K562 (cell line): ENCODE measurements at regions not wholly inside any gene's neighbourhood (a gene's known extent, or its start where the extent isn't known, plus 50 kb on each side); places are given as distances from the start of the nearest gene placed in this dataset.

Experiments
- ATAC-seq: fragments of 200-7000 bp; cut with Tn5 transposase; 3 replicates; pipeline ENCODE4 v1.9.1; 2020; ENCODE audit warnings: moderate library complexity
- BruUV-seq: library from RNA; stranded (reverse); fragments of 400-500 nt; replicated peaks from 2 replicates; lab custom pipeline; 2021; lab: Mats Ljungman, UMichigan
- CTCF ChIA-PET: fragments of 300-600 bp; formaldehyde crosslinking; extraction: SDS; loops from one replicate; lab custom pipeline; 2021; ENCODE audit warnings: low intra/inter-chr PET ratio; lab: Yijun Ruan, JAX
- POLR2A ChIA-PET: fragments of 300-600, 350-650 bp; sonication (Branson Sonifier 250); formaldehyde crosslinking; extraction: SDS; loops from one replicate; lab custom pipeline; 2021; ENCODE audit warnings: antibody characterized with exemption, inconsistent platforms; lab: Yijun Ruan, JAX
- DNase-seq, 4 experiments: peaks; one replicate each; pipeline versions ENCODE4 v3.0.0 to v3.0.0-alpha.2; 2011 to 2018; ENCODE audit warnings: low spot score in 3 of 4, mixed read lengths in 3 of 4; ENCODE audit errors: extremely low read depth in 1 of 4
- FAIRE-seq: peaks from 2 replicates; lab custom pipeline; 2011; peaks lifted over from hg19 to GRCh38; lab: Jason Lieb, UNC
- H2AFZ ChIP-seq: 2 replicates; pipeline ENCODE4 v1.6.0; 2011; ENCODE audit warnings: low read depth, low read length, control low read depth, inconsistent platforms
- H3K27ac ChIP-seq: fragments of 200-600 bp; 3 replicates; pipeline ENCODE4 v1.8.0; 2011; ENCODE audit warnings: low read depth, mild to moderate bottlenecking, control low read depth, inconsistent platforms, low read length, moderate library complexity, mixed read lengths; ENCODE audit errors: extremely low read depth
- H3K27me3 ChIP-seq, 2 experiments: fragments of 300-600 bp in 1 of 2; 2 replicates in 1 of 2; 3 replicates in 1 of 2; pipeline versions ENCODE4 v1.6.0 to v1.8.0; 2011; ENCODE audit warnings: inconsistent platforms in 2 of 2, low read length in 2 of 2, mild to moderate bottlenecking in 1 of 2, mixed read lengths in 1 of 2, moderate library complexity in 1 of 2; ENCODE audit not compliant: control insufficient read depth in 2 of 2, insufficient read depth in 2 of 2
- H3K36me3 ChIP-seq: fragments of 300-600 bp; 3 replicates; pipeline ENCODE4 v1.8.0; 2011; ENCODE audit warnings: mild to moderate bottlenecking, low read length, inconsistent platforms; ENCODE audit not compliant: control insufficient read depth, insufficient read depth
- H3K4me1 ChIP-seq, 2 experiments: fragments of 200-600 bp in 1 of 2; replicated peaks in 1 of 2; 2 replicates in 1 of 2; 3 replicates in 1 of 2; pipeline versions ENCODE4 v1.5.1 to v1.8.0; 2011; ENCODE audit warnings: inconsistent platforms in 2 of 2, low read length in 2 of 2, mild to moderate bottlenecking in 1 of 2, mixed read lengths in 1 of 2, moderate library complexity in 1 of 2; ENCODE audit not compliant: control insufficient read depth in 2 of 2, insufficient read depth in 2 of 2
- H3K4me2 ChIP-seq: 2 replicates; pipeline ENCODE4 v1.6.1; 2011; ENCODE audit warnings: low read length, control low read depth, inconsistent platforms, mixed read lengths; ENCODE audit not compliant: insufficient read depth
- H3K4me3 ChIP-seq: fragments of 200-600 bp; sonication (generic), shearing (Covaris generic); 2 replicates; pipeline ENCODE4 v1.5.1; 2016; ENCODE audit warnings: control low read depth, inconsistent platforms
- H3K79me2 ChIP-seq: fragments of 200-600 bp; 3 replicates; pipeline ENCODE4 v1.8.0; 2011; ENCODE audit warnings: low read length, inconsistent platforms; ENCODE audit not compliant: control insufficient read depth, insufficient read depth
- H3K9ac ChIP-seq, 2 experiments: 2 replicates each; pipeline versions ENCODE4 v1.6.0 to v1.6.1; 2011; ENCODE audit warnings: low read depth in 2 of 2, low read length in 2 of 2, control low read depth in 1 of 2, inconsistent platforms in 1 of 2, mild to moderate bottlenecking in 1 of 2, mixed read lengths in 1 of 2; ENCODE audit not compliant: insufficient read depth in 1 of 2
- H3K9me1 ChIP-seq: one replicate; pipeline ENCODE4 v1.6.0; 2011; ENCODE audit warnings: inconsistent platforms, mild to moderate bottlenecking, low read length, moderate library complexity; ENCODE audit not compliant: control insufficient read depth, insufficient read depth
- H3K9me3 ChIP-seq: replicated peaks from 2 replicates; pipeline ENCODE4 v1.5.1; 2011; ENCODE audit warnings: low read depth, low read length, inconsistent platforms; ENCODE audit not compliant: control insufficient read depth, insufficient read depth
- H4K20me1 ChIP-seq: replicated peaks from 2 replicates; pipeline ENCODE4 v1.6.1; 2011; ENCODE audit warnings: low read length, inconsistent platforms, mixed read lengths; ENCODE audit not compliant: control insufficient read depth, insufficient read depth
- FOXM1 ChIP-seq, 2 experiments: fragments of 450-650 bp in 1 of 2; sonication (generic) in 1 of 2; formaldehyde crosslinking in 1 of 2; IDR thresholded peaks; 2 replicates each; pipeline versions ENCODE4 v1.6.1 to v1.9.0; 2017 to 2022; ENCODE audit warnings: low read depth in 2 of 2, mild to moderate bottlenecking in 2 of 2, missing genetic modification reagents in 1 of 2, moderate library complexity in 1 of 2
- PYGO2 ChIP-seq: fragments of 450-650 bp; IDR thresholded peaks from 2 replicates; pipeline ENCODE4 v1.6.1; 2016; ENCODE audit warnings: mild to moderate bottlenecking, missing genetic modification characterization, moderate library complexity, missing compliant biosample characterization
- TOE1 ChIP-seq, 2 experiments: fragments of 450-650 bp in 1 of 2; sonication (generic) in 1 of 2; formaldehyde crosslinking in 1 of 2; IDR thresholded peaks; 2 replicates each; pipeline versions ENCODE4 v1.7.1 to v1.8.0; 2016 to 2022; ENCODE audit warnings: borderline replicate concordance in 2 of 2, mild to moderate bottlenecking in 2 of 2, antibody characterized with exemption in 1 of 2, inconsistent platforms in 1 of 2, low read depth in 1 of 2, missing genetic modification reagents in 1 of 2, moderate library complexity in 1 of 2
- WGBS: fragments of 100-300 bp; shearing (Covaris generic); methylation state at CpG from one replicate; pipeline ENCODE4 v1.1.6; 2016; ENCODE audit warnings: low coverage, mixed read lengths; ENCODE audit not compliant: insufficient coverage; ENCODE audit errors: missing lambda C conversion rate; 5-methylcytosine and 5-hydroxymethylcytosine counted together
- in situ Hi-C: fragments of 300-500 bp; cut with MboI; formaldehyde crosslinking; loops from 4 replicates; pipeline ENCODE4 v1.15.0; 2018; ENCODE audit warnings: inconsistent platforms, mixed read lengths
- intact Hi-C: fragments of 100-400 bp; cut with micrococcal nuclease; formaldehyde crosslinking; loops from 2 replicates; pipeline ENCODE4 v1.14.2; 2022
- TF ChIP-seq, protein P1 (sequence below), 2 experiments: fragments of 450-650 bp; IDR thresholded peaks; 2 replicates each; pipeline ENCODE4 v1.6.1; 2016

GRCh38 chr2:78145997-78146722 is 624.0 kb upstream of the LRRTM4 start:
- intact Hi-C loops: no loop called here
- no peak for DNase-seq
- in situ Hi-C loops: no loop called here
- no peaks in the 10 kb centered on the region for H3K27me3 ChIP-seq
- no peak overlapping the region for H3K9ac ChIP-seq
- no peak overlapping the region for H3K27ac ChIP-seq
- no peaks in the 10 kb centered on the region for H4K20me1 ChIP-seq
- WGBS: 19% methylated on average over 6 of the region's 9 CpGs
- TF ChIP-seq, protein P1, sequence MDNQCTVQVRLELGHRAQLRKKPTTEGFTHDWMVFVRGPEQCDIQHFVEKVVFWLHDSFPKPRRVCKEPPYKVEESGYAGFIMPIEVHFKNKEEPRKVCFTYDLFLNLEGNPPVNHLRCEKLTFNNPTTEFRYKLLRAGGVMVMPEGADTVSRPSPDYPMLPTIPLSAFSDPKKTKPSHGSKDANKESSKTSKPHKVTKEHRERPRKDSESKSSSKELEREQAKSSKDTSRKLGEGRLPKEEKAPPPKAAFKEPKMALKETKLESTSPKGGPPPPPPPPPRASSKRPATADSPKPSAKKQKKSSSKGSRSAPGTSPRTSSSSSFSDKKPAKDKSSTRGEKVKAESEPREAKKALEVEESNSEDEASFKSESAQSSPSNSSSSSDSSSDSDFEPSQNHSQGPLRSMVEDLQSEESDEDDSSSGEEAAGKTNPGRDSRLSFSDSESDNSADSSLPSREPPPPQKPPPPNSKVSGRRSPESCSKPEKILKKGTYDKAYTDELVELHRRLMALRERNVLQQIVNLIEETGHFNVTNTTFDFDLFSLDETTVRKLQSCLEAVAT (IDR thresholded peaks at IDR 0.05): no peak
- TF ChIP-seq, all 486 proteins: peak for 0
- no peak overlapping the region for H2AFZ ChIP-seq
- H3K4me1 ChIP-seq: no peaks in the 10 kb centered on the region
- no peak overlapping the region for H3K4me2 ChIP-seq
- no peaks in the 10 kb centered on the region for H3K79me2 ChIP-seq
- ChIA-PET CTCF (no interaction called here), POLR2A (no interaction called here)
- no TSS peak for BruUV-seq
- H3K9me3 ChIP-seq: no peaks in the 10 kb centered on the region
- FAIRE-seq: no peak
- H3K4me3 ChIP-seq: no peak overlapping the region
- no peak for ATAC-seq
- H3K9me1 ChIP-seq: no peaks in the 10 kb centered on the region
- no peaks in the 10 kb centered on the region; the same call in 2 of the 3 replicates for H3K36me3 ChIP-seq

DNA sequence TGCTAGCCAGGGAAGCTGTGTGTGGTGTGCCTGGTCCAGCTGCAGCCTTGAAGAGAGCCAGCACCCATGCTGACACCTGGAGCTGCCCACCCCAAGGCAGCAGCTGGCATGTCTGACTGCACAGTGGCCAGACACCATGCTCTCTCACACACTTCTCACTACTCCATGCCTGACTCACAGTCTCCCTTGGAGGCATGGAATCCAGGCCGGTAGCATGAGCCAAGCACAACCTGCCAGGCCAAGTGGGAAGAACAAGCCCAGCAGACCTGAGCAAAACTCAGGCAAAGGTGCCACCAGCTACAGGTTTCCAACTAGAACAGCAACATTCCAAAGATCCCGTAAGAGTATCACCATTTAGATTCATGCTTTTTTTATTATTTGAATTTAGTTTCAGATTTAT is 625.3 kb upstream of the LRRTM4 start:
- intact Hi-C loops: no loop called here
- in situ Hi-C loops: no loop called here

More for the DNA sequence above, 625.3 kb upstream of the LRRTM4 start:
- no peaks in the 10 kb centered on the region for H3K27me3 ChIP-seq
- no peak overlapping the region for H3K4me3 ChIP-seq
- H3K36me3 ChIP-seq: no peaks in the 10 kb centered on the region; the same call in 2 of the 3 replicates
- ATAC-seq (no peak), DNase-seq (no peak), FAIRE-seq (no peak)
- H4K20me1 ChIP-seq: no peaks in the 10 kb centered on the region
- POLR2A ChIA-PET: no interaction called here
- H2AFZ ChIP-seq: no peak overlapping the region
- H3K4me2 ChIP-seq: no peak overlapping the region
- no peak for TF ChIP-seq FOXM1 (IDR thresholded peaks at IDR 0.05; ENCODE audit: low read depth)
- TF ChIP-seq FOXM1 (CRISPR knock-in tag; IDR thresholded peaks at IDR 0.05; ENCODE audit: low read depth): no peak
- TF ChIP-seq TOE1 (IDR thresholded peaks at IDR 0.05; ENCODE audit: borderline replicate concordance): no peak
- no peak for TF ChIP-seq TOE1 (CRISPR knock-in tag; IDR thresholded peaks at IDR 0.05; ENCODE audit: borderline replicate concordance, low read depth)
- TF ChIP-seq PYGO2: no peak
- CTCF ChIA-PET: no interaction called here
- H3K4me1 ChIP-seq: no peaks in the 10 kb centered on the region
- no peaks in the 10 kb centered on the region for H3K9me3 ChIP-seq
- 24% methylated on average over 2 of the region's 2 CpGs for WGBS
- no TSS peak for BruUV-seq
- H3K9ac ChIP-seq: no peak overlapping the region
- no peak overlapping the region for H3K27ac ChIP-seq
- H3K9me1 ChIP-seq: no peaks in the 10 kb centered on the region
- H3K79me2 ChIP-seq: no peaks in the 10 kb centered on the region
